CD4-positive, alpha-beta T cell treated with Interleukin-10 for 1 hour (primary cell): ENCODE measurements at regions not wholly inside any gene's neighbourhood (a gene's known extent, or its start where the extent isn't known, plus 50 kb on each side); places are given as distances from the start of the nearest gene placed in this dataset.
"Not testable (repeated sequence)": the region's sequence is repeated elsewhere in the genome, so short reads cannot be mapped to it uniquely, and the experiment has no call there.

Experiments used
- DNase-seq: peaks from one replicate; pipeline ENCODE4 v3.0.0-alpha.2; 2020

DNA sequence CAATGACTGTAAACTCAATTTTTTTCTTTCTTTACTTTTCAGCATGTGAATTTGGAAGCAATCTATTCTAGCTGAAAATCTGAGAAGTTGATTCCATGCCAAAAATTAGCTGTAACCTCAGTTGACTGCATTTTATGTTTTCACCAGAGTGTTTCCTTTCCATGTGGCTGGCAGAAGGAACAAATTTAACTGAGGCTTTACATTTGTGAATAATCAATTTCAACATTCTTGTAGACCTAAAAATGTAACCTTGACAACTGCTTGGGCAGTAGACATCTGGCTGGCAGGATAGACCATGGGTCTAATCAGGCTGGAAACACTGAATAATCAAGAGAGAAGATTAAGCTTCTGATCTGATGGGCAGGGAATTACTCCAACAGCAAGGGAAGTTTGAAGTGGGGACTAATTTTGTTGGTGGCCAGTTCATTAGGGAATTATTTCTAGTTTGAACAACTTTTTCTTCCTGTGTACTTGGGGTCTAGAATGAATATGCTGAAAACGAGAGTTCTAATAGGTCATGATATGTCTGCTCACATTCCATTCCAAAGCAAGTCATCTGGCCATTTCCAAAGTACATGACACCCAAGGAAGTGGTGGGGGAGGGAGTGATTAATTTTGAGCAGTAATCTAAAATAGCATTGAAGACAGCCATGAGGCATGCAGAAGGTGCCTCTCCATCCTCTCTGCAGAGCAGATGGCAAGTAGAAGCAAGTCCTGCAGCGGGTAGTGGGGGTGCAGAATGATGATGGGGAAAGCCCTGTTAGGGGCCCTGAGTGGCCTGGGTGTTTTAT lies 68.2 kb downstream of the ATP23 start:
- DNase-seq = no peak

DNA sequence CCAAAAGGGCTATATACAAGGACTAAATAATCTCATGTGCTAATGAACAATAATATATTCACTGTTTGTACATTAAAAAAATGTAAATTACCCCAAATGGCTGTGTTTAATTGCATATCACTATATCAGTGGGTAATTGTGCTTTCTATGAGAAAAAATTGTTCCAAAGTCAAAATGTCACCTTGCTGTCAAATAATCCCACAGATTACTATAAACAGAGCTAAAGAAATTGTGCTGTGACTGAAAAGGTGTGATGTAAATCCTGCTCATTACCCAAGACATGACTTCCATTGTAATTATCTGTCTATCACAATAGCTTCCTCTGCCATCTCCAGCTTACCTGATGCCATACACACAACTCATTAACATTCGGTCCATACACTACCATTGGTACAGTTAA lies 70.3 kb downstream of the ATP23 start:
- no peak for DNase-seq

DNA sequence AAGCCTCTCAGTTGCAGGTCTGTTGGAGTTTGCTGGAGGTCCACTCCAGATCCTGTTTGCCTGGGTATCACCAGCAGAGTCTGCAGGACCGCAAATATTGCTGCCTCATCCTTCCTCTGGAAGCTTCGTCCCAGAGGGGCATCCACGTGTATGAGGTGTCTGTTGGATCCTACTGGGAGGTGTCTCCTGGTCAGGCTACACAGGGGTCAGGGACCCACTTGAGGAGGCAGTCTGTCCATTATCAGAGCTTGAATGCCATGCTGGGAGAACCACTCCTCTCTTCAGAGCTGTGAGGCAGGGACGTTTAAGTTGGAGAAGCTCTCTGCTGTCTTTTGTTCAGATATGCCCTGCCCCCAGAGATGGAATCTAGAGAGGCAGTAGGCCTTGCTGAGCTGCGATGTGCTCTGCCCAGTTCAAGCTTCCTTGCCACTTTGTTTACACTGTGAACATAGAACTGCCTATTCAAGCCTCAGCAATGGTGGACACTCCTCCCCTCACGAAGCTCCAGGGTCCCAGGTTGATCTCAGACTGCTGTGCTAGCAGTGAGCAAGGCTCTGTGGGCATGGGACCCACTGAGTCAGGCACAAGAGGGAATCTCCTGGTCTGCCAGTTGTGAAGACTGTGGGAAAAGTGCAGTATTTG lies 81.1 kb downstream of the ATP23 start:
- not testable (repeated sequence) for DNase-seq

DNA sequence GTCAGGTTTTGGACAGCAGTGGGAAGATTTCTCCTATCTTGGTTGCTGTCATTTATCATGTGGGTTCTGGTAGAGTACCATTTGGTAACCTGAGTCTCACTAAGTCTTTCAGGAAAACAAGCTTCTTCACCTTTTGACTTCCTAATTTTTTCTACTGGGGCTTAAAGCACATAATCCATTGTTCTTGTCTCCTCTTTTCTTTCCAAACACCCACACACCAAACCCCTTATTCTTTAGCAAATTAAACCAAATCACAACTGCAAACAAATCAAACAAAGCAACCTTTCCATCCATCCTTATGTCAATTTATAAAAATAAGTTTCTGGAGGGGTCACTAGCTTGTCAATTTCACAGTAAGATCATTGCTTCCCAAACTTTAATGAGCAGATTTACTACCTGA lies 84.1 kb downstream of the ATP23 start:
- DNase-seq = no peak

DNA sequence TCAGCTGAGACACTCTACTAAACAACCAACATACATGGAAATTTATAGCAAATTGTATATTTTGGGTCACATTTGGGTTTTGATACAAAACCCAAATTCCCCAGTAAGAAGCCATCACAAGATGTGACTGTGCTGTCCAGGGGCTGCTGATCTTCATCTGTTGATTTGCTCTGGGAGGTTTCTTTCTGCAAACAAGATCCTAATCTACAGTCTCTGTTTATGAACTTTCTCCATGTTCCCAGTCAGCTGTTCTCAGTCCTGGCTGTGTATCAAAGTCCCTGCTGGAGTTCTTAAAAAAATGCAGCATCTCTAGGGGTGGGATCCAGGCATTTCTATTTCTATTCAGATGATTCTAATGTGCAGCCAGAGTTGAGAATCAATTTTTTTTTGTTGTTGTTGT lies 85.1 kb downstream of the ATP23 start:
- DNase-seq = no peak

DNA sequence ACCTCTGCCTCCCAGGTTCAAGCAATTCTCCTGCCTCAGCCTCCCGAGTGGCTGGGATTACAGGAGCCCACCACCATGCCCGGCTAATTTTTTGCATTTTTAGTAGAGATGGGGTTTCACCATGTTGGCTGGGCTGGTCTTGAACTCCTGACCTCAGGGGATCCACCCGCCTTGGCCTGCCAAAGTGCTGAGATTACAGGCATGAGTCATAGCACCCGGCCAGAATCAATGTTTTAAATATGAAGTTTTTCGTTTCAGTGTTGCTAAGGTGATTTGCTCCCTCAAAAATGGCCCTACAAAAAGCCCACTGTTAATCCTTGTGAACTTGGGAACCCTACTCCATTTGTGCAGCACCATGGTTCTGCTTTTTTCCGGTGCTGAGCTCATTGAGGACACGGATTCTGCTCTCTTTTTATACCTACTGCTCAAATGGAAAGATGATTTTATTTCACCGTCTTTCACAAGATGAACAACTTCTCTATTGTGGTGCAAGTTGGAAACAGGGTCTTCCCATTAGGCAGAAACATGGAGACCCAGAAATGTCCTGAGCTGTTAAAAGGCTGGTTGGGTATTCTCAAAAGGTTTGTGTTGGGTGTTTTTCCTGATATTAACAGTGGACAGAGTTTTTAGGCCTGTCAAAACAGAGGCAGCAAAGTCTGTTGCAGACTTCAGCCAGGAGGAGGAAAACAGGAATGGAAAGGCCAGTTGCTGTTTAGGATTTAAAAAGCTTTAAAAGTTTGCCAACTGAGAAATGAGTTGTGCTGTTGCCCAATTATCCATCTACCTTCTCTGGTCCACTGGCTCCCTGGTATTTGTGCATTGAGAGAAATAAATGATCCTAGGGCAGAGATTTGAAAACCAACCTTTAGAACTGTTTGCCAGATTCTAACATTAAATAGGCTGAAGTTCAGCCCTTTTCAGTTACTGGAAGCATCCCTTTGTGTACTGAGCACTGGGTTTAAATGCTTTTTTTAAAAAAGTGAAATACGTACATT lies 85.8 kb downstream of the ATP23 start:
- DNase-seq = no peak

DNA sequence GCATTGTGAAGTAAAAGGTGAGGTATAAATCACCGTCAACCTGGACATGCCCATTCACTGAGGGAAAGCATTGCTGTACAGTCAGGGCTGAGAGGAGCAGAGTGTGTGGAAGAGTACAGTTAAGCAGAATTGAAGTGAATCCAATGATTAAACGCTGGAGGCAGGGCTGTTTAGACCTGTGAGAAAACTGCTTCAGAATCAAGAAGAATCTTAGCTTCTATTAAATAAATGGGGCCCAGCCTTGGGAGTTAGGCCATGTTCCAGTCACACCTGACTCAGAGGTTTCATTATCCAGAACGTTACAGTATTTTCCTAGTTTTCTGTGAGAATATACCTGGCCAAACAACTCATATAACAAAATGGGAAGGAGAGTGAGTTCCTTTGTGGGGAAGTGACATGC lies 86.9 kb downstream of the ATP23 start:
- no peak for DNase-seq

DNA sequence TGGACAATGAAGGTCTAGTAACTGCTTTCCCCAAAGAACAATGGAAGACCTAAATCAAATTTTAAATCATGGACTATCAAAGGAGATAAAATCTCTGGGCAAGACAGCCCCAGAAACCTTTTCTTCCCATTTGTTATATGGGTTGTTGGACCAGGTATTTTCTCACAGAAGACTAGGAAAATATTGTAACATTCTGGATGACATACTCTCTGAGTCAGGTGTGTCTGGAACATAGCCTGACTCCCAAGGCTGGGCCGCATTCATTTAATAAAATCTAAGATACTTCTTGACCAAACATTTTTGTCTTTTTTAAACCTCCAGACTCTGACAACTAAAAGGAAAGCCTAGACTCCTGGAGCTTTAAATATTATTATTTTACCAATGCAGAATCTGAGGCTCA lies 87.9 kb downstream of the ATP23 start:
- DNase-seq = no peak

DNA sequence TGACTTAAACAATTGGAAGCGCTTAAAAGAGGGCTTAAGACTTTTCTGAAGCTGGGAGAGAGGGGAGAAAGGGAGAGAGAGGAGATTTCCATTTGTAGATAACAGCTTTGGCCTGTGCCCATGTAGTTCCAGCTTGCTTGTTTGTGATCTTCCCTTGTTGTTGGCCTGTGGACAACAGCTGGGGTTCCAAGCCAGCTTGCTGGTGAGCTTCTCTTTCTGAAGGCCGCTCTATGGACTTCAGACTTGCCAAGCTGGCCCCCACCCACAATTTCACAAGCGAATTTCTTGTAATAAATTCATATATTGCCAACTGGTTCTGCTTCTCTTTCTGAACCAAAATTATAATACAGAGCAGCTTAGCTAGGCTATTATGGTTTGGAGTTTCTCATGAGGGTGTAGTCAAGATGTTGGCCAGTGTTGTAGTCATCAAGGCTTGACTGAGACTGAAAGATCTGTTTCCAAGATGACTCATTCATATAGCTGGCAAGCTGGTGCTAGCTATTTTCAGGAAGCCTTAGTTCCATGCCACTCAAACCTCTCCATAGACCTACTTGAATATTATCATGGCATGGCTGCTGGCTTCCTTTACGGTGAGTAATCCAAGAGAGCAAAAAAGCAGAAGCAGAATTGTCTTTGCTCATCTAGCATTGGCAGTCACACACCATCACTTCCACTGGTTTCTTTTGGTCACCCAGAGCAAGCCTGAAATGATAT lies 89.4 kb downstream of the ATP23 start:
- DNase-seq = no peak

DNA sequence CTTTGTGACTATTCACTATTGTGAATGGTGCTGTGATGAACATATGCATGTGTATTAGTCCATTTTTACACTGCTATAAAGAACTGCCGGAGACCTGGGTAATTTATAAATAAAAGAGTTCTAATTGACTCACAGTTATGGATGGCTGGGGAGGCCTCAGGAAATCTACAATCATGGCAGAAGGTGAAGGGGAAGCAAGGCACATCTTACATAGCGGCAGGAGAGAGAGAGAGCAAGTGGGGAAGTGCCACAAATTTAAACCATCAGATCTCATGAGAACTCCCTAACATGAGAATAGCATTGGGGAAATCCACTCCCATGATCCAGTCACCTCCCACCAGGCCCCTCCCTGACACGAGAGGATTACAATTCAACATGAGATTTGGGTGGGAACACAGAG lies 90.8 kb downstream of the ATP23 start:
- no peak for DNase-seq

DNA sequence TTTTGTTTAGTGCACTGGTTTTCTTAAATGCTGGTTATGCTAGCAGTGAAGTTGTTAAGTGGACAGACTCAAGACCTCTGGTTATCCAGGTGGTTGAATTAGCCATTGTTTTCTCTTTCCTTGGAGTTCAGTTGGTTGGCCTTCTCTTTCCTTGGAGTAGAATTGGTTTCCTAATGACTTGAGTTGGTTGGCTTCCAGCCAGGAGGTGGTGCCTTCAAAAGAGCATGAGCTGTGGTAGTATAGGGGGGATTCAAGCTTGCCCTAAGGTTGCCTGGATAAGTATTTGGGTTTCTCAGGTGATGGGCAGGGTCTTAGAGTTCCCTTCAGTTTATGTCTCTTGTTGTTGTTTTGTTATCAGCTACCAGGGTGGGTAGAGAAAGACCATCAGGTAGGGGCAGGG lies 92.5 kb downstream of the ATP23 start:
- no peak for DNase-seq

DNA sequence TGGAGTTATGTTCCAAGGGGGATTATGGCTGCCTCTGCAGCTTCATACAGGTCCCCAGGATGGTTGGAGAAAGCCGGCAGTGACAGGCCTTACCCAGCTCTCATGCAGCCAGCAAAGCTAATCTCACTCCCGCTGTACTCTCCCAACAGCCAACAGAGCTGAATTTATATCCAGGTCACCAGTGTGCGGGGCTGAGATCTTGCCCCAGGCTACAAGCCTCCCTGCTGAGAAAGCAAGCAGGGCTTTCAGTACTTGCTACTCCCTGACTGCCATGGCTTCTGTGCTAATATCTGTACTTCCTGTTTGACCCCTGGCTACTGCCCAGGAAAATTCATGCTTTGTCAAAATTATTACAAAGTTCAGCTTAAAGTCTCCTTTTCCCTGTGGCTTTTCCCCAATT lies 92.9 kb downstream of the ATP23 start:
- DNase-seq = no peak

DNA sequence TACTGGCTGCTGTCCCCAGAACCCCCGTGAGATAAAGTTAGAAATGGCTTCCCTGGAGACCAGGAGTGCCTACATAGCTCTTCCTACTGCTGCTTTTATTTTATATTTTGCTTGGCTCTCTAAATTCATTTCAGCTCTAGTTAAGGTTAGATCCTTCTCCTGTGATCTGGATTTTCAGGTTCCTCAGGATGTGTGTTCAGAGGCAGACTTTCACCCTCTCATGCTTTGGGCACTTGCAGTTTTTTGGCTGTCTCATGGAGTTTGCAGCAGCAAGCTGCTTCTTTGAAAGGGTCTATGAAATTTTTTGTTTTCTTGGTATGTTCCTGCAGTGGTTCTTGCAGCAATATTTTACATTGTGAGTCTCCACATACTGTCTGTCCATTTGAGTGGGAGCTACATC lies 93.3 kb downstream of the ATP23 start:
- no peak for DNase-seq

DNA sequence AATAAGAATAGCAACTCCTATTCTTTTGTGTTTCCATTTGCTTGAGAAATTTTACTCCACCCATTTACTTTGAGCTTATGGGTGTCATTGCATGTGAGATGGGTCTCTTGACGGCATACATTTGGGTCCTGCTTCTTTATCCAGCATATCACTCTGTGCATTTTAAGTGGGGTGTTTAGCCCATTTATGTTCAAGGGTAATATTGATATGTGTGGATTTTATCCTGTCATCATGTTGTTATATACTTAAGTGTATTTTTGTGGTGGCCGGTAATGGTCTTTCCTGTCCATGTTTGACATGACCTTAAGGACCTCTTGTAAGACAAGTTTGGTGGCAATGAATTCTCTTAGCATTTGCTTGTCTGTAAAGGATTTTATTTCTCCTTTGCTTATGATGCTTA lies 100.1 kb downstream of the ATP23 start:
- DNase-seq = no peak

DNA sequence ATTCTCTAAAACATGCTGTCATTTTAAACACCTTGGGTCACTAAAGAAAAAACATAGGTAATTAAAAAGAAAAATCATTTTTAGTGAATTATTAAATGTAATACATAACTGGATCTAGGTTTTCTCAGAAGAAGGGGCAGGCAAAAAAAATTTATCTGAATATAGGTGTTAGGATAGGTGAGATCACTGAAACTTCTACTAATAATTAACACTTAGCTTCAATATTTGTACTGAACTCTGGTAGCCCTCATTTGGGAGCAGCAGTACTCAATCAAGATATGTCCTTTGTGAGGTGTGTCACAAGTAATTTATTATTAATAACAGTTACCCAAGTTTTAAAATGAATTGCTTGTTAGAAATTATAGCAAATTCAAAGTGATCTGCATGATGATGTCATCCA lies 103.6 kb downstream of the ATP23 start:
- no peak for DNase-seq

DNA sequence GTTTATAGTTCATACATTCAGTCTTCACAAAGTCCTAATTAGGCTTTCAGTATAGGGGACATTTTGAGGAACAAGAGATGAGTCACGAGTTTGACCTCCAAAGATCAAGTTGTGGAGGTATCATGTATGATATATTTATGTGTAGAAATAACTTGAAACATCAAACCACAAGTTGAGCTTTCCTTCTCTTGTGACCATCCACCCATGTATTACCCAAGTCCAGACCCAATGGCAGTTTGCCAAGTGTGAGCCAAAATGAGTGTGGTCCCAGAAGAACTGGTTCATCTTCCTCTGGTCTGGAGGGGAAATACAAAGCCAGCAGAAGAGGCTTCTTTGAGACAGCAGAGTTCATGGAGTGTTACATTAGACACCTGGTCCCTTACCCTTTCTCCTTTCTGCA lies 104.9 kb downstream of the ATP23 start:
- DNase-seq = no peak

DNA sequence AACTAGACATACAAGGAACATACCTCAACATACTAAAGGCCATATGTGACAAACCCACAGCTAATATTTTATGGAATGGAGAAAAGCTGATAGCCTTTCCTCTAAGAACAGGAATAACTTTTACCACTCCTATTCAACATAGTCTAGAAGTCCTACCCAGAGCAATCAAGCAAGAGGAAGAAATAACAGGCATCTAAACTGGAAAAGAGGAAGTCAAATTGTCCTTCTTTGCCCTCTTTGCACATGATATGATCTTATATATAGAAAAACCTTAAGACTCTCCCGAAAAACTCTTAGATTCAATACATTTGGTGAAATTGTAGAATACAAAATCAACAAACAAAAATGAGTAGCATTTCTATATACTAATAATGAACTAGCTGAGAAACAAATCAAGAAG lies 110.0 kb downstream of the ATP23 start:
- DNase-seq = no peak

DNA sequence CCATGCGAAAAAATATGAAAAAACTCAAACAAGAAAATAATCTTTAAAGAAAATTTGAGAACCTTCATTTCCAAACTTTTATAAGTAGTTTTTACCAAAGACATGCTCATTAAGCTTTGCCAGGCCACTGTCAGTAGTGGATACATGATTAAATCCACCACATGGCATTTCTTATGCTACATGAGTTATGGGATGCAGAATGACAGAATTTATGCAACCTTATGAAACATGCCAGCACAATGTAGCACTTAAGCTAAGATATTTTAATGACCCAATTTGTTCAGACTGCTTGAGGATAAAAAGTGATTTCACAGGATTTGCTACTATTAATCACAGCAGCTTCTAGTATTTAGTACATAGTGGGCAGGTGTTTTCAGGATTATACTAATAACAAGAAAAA lies 123.3 kb downstream of the ATP23 start:
- no peak for DNase-seq

DNA sequence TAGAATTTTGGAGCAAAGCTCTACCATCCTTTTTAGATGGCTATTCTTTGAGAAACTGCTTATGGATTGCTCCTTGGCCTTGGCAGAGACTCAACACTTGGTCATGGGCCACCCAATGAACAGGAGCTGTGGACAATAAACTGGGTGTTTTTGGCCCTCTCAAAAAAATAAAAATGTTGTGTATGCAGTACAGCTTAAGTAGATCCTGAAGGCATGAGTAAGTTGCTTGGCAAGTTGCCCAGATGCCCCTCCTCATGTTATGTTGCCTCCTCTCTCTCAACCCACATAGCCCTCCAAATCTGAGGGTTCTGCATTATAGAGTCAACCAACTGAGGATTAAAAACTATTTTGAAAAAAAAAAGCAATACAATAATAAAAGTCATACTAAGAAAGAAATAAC lies 124.9 kb downstream of the ATP23 start:
- no peak for DNase-seq

DNA sequence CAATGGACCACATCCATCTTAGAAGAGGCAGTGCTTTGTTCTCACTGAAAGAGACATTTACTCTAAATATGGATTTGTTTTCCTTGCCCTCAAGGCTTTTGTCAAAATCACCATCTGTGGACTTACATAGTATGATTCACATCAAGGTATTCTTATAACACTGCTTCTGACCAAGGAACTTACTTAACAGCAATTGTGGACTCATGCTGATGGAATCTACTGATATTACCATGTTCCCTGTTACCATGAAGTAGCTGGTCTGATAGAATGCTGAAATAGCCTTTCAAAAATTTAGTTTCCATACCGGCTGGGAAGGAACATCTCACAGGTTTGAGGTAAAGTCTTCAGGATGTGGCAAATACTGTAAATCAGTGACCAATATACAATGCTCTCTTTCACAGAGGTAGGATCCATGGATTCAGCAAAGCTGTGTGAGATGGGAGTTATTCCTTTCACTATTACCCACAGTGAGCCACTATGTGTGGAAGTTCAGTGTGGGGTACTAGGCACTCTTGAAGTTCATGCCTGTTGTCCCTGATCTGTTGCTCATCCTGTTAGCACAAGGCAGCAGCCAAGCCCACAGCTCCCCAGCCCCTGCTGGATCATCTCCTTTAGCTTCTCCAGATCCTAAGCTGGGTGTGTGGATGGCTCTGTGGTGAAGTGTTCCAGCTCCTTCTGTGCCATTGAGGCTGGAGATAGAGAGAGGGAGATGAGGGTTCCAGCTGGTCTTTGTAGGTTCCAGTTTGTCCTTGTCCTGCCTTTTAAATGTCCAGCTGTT lies 126.4 kb downstream of the ATP23 start:
- DNase-seq = no peak

DNA sequence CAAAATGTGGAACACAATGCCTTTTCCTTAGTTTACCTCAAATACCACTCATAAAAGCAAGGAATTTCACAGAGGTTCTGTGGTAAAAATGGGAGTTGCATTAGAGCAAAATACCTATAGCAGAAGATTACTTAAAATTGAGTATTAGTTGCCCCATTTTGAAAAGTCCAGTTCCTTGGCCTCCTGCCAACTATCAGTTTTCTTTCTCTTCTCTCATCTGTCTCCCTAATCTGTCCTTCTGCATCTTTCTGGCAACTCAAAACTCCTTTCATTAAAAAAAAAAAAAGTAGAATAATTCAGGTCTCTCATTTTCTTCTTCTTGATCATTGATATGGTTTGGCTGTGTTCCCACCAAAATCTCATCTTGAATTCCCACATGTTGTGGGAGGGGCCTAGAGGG lies 127.3 kb downstream of the ATP23 start:
- no peak for DNase-seq

DNA sequence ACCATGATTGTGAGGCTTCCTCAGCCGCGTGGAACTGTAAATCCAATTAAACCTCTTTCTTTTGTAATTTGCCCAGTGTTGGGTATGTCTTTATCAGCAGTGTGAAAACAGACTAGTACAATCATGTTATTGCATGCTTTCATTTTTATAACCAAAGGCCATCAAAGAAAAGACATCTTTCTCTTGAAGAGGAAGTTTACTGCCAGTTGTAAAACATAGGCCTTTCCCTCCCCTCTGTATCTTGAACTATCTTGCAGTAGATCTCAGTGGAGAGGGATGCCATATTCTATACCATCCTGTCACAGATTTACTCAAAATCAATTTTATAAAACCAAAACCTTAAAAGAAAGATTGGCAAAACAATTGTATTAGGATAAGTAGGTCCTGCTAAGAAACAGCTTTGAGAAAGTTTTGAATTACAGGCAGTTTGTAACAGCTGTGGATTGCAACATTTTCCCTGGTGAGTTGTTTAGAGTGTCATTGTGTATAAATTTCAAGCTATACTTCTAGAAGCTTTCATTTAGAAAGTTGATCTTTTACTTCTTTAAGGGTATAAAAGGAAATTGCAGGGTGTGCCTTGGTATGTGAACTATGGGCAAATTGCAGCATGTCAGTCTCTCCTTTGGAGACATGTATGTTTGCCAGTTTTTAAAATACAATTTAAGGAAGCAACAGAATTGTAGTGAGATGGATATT lies 128.0 kb downstream of the ATP23 start:
- no peak for DNase-seq
